ENCODE measurements at regions not wholly inside any gene's neighbourhood (a gene's known extent, or its start where the extent isn't known, plus 50 kb on each side); places are given as distances from the start of the nearest gene placed in this dataset.

DNA sequence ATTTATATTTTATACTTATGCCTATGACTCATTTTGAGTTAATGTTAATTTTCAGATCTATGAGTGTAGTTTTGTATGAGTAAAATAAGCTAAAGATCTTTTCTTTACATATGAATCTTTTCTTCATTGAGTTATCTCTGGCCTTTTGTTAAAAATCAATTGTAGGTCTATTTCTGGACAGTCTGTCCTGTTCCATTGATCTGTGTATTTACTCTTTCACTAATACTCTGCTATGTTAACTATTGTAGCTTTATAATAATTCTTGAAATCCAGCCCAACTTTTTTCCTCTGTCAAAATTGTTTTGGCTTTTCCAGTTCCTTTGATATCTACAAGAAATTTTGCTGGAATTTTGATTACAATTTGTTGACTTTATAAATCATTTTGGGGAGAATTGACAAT, 177.0 kb downstream of the RBM46 start:
- TF ChIP-seq, protein P1, sequence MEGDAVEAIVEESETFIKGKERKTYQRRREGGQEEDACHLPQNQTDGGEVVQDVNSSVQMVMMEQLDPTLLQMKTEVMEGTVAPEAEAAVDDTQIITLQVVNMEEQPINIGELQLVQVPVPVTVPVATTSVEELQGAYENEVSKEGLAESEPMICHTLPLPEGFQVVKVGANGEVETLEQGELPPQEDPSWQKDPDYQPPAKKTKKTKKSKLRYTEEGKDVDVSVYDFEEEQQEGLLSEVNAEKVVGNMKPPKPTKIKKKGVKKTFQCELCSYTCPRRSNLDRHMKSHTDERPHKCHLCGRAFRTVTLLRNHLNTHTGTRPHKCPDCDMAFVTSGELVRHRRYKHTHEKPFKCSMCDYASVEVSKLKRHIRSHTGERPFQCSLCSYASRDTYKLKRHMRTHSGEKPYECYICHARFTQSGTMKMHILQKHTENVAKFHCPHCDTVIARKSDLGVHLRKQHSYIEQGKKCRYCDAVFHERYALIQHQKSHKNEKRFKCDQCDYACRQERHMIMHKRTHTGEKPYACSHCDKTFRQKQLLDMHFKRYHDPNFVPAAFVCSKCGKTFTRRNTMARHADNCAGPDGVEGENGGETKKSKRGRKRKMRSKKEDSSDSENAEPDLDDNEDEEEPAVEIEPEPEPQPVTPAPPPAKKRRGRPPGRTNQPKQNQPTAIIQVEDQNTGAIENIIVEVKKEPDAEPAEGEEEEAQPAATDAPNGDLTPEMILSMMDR (IDR thresholded peaks at IDR 0.05; ENCODE audit: borderline replicate concordance, control extremely low read depth, extremely low read depth, insufficient read depth, missing control alignments), result no peak
- in situ Hi-C loops (cut with MboI; ENCODE audit: low sequenced_read_pairs, unreplicated experiment), result no loop called here

DNA sequence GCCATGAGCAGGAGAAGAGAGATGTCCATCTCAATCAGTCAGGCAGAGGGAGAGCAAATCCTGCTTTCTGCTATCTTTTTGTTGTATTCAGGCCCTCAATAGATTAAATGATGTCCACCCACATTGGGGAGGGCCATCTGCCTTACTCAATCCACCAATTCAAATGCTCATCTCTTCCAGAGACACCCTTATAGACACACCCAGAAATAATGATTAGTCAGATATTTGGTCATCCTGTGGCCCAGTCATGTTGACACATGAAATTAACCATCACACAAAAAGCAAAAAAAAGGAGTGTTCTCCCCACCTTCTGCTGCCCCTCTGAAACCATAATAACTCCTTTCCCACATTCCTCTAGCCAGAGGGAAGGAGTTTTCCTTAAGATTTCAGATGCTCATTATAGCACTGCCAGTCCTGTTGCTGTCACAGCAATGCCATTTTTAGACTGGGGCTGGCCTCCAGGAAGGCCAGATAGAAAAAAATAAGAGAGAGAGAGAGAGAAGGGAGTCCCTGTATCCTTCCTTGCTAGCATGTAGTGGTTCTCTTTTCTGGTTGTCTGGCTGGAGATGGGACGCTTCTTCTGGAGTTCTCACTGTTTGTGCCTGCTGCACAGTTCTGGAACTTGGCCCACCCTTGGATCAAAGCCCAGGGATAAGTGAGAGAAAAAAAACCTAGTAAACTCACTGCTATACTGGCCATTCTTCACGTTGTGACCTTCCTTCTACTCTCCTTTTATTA, 177.7 kb downstream of the RBM46 start:
- TF ChIP-seq, protein P1 (IDR thresholded peaks at IDR 0.05; ENCODE audit: borderline replicate concordance, control extremely low read depth, extremely low read depth, insufficient read depth, missing control alignments), result no peak
- DNase-seq (ENCODE audit: low spot score), result no peak
- in situ Hi-C loops (cut with MboI; ENCODE audit: low sequenced_read_pairs, unreplicated experiment), result no loop called here

More for the DNA sequence above, 177.0 kb downstream of the RBM46 start:
- no peak for DNase-seq (ENCODE audit: low spot score)

DNA sequence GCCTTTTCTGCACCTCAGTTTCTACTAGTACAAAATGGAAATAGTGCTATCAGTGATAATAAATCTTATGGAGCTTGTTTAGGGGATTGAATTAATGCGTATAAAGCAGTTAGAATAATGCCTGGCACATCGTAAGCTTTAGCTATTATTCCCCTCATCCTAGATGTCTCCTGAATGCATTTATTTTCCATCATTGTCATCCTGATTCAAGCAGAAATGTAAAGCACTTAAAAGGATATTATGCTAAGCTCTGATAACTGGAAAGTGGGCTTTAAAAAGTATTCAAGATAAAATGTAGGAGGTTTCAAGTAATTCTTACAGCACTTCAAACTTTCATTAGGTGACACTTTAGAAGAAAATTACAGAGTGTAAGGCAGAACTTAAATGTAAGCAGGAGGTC, 178.7 kb downstream of the RBM46 start:
- no peak for DNase-seq (ENCODE audit: low spot score)
- TF ChIP-seq, protein P1 (IDR thresholded peaks at IDR 0.05; ENCODE audit: borderline replicate concordance, control extremely low read depth, extremely low read depth, insufficient read depth, missing control alignments), result no peak
- in situ Hi-C loops (cut with MboI; ENCODE audit: low sequenced_read_pairs, unreplicated experiment), result no loop called here

DNA sequence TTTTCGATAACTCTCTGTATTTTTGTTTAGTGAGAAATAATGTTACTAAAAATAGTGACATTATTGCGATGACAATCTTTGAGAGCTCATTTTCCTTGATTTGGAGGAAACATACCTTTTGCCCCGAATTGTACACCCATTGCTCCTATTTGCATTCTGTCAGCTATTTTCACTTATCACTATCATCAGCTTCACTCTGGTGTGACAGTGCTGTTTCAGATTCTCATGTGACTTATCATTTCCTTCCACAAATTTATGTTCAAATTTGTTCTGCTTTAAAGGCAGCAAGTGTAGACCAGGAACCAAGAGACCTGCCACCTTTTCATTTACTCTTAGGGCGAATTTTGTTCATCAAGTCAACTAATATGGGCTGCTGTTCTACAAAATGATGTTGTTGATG, 179.4 kb downstream of the RBM46 start:
- DNase-seq (ENCODE audit: low spot score), result no peak
- TF ChIP-seq, protein P1 (IDR thresholded peaks at IDR 0.05; ENCODE audit: borderline replicate concordance, control extremely low read depth, extremely low read depth, insufficient read depth, missing control alignments), result no peak
- in situ Hi-C loops (cut with MboI; ENCODE audit: low sequenced_read_pairs, unreplicated experiment), result no loop called here

DNA sequence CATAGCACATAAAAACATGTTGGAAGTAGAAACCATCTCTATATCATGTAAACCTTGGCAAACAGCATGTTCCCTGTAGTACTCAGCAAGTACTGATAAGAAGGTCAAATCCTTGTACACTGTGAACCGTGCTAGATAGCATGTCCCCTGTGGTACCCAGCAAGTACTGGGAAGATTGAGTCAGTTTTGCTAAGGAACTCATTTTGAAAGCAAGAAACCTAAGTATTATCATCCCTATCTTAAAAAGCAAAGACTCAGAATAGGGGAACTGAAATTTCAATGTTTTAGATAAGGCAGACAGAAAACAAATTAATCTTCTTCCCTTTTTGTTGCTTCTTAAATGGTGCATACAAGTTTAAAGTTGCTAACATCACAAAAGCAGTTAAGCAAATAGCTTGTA, 180.2 kb downstream of the RBM46 start:
- TF ChIP-seq, protein P1 (IDR thresholded peaks at IDR 0.05; ENCODE audit: borderline replicate concordance, control extremely low read depth, extremely low read depth, insufficient read depth, missing control alignments), result no peak
- DNase-seq (ENCODE audit: low spot score), result peak; percentile 31
- in situ Hi-C loops (cut with MboI; ENCODE audit: low sequenced_read_pairs, unreplicated experiment), result no loop called here

DNA sequence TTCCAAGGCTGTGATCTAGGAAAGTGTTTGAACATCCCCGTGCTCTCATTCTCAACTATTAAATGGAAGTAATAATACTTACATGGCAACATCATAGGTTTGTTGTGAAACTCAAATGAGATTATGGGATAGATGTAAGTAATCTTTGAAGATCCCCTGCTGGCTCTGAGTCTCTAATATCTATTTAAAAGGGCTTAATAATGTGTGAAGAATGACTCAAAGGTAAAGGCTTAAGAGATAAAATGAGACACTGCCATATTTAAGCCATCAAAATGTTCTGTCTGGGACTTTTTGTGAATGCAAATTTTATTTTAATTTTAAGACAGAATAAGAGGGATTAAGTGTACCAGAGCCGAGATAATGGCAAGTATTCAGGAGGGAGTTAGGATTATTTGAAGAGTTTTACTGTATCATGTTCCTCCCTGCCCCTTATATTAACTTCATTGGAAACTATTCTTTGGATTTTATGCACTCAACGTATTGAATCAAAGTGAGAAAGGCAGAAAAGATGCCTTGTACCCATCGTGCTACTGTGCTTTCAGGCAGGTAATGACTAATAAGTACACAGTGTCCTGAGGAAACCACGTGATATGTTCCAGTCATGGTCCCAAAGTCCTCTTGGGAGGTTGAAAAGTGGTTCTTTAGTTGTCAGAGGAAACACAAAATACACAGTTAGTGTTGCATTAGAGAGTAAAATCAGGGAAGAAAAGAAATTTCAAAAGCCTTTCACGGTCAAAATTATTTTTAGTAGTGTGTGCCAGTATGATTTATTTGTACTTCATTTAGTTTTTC, 192.4 kb downstream of the RBM46 start:
- TF ChIP-seq, protein P1 (IDR thresholded peaks at IDR 0.05; ENCODE audit: borderline replicate concordance, control extremely low read depth, extremely low read depth, insufficient read depth, missing control alignments), result no peak
- no peak for DNase-seq (ENCODE audit: low spot score)
- in situ Hi-C loops (cut with MboI; ENCODE audit: low sequenced_read_pairs, unreplicated experiment), result no loop called here
